Upper lobe of left lung (tissue), 4 donors: ENCODE measurements at regions not wholly inside any gene's neighbourhood (a gene's known extent, or its start where the extent isn't known, plus 50 kb on each side); places are given as distances from the start of the nearest gene placed in this dataset.

Experiments
- CTCF ChIP-seq, 6 experiments: fragments of 450-650 bp in 4 of 6; fragments of 200-600 bp in 2 of 6; sonication (generic) in 2 of 6; IDR thresholded peaks; one replicate each; pipeline ENCODE4 v1.5.1; 2016 to 2019; ENCODE audit warnings: antibody characterized with exemption in 6 of 6
- EP300 ChIP-seq, 4 donors: sonication (generic); formaldehyde crosslinking; IDR thresholded peaks; one replicate each; pipeline ENCODE4 v1.5.1; 2017; ENCODE audit warnings: antibody characterized with exemption in 4 of 4, control low read depth in 2 of 4
- POLR2A ChIP-seq, 4 donors: fragments of 450-650 bp; IDR thresholded peaks; one replicate each; pipeline ENCODE4 v1.5.1; 2016 to 2017; ENCODE audit warnings: antibody characterized with exemption in 4 of 4, mild to moderate bottlenecking in 2 of 4

- no peak for TF ChIP-seq CTCF (IDR thresholded peaks at IDR 0.05)
- TF ChIP-seq POLR2A (IDR thresholded peaks at IDR 0.05): no peak
- no peak for TF ChIP-seq EP300 (IDR thresholded peaks at IDR 0.05)
Measured at GRCh38 chr2:103103678-103104077, 341.8 kb downstream of the TMEM182 start.
